ENCODE measurements at regions not wholly inside any gene's neighbourhood (a gene's known extent, or its start where the extent isn't known, plus 50 kb on each side); places are given as distances from the start of the nearest gene placed in this dataset.

- 0 out of 2 replicates have a peak, but pooled peaks cover 4% of the 10 kb centered on the region for H3K9me3 ChIP-seq (ENCODE audit: insufficient read depth, low read depth)
- BruUV-seq (replicated peaks), result no TSS peak
- no peaks in the 10 kb centered on the region for H4K20me1 ChIP-seq (ENCODE audit: insufficient read depth)
- no peaks in the 10 kb centered on the region for H3K36me3 ChIP-seq (ENCODE audit: low read depth)
- no peaks in the 10 kb centered on the region for H3K27me3 ChIP-seq (ENCODE audit: insufficient read depth, low read depth)
- no peak for DNase-seq
- no peaks in the 10 kb centered on the region for H3K79me2 ChIP-seq (ENCODE audit: low read depth)
- H3K4me1 ChIP-seq (replicated peaks; ENCODE audit: insufficient read depth), result no peaks in the 10 kb centered on the region
- no peaks in the 10 kb centered on the region for H3K9me2 ChIP-seq (ENCODE audit: insufficient read depth)
- no peak overlapping the region for H3K27ac ChIP-seq
- H3F3A ChIP-seq (ENCODE audit: insufficient read depth, low read depth), result no peaks in the 10 kb centered on the region
- TF ChIP-seq CTCF (conservative IDR thresholded peaks at IDR 0.05) (no peak), EZH2 (IDR thresholded peaks at IDR 0.05; ENCODE audit: low read depth) (no peak)
- intact Hi-C loops (cut with micrococcal nuclease; ENCODE audit: unreplicated experiment), result no loop called here
- H2AFZ ChIP-seq, result no peak overlapping the region
- H3K4me2 ChIP-seq, result no peak overlapping the region
- ChIA-PET POLR2A (ENCODE audit: unreplicated experiment) (no interaction called here), CTCF (no interaction called here)
- H3K4me3 ChIP-seq, result no peak overlapping the region
Observed at GRCh38 chr1:239785576-239785975, 306.1 kb upstream of the FMN2 start.

GRCh38 chr1:239786464-239786863, 305.2 kb upstream of the FMN2 start:
- Histone ChIP-seq H3K27me3 (ENCODE audit: insufficient read depth, low read depth) (no peaks in the 10 kb centered on the region), H4K20me1 (ENCODE audit: insufficient read depth) (no peaks in the 10 kb centered on the region), H3K79me2 (ENCODE audit: low read depth) (no peaks in the 10 kb centered on the region), H3K4me2 (no peak overlapping the region), H3K4me1 (replicated peaks; ENCODE audit: insufficient read depth) (no peaks in the 10 kb centered on the region), H3F3A (ENCODE audit: insufficient read depth, low read depth) (no peaks in the 10 kb centered on the region), H3K36me3 (ENCODE audit: low read depth) (no peaks in the 10 kb centered on the region), H3K27ac (no peak overlapping the region), H3K4me3 (no peak overlapping the region), H3K9me3 (ENCODE audit: insufficient read depth, low read depth) (0 out of 2 replicates have a peak, but pooled peaks cover 4% of the 10 kb centered on the region), H2AFZ (no peak overlapping the region), H3K9me2 (ENCODE audit: insufficient read depth) (no peaks in the 10 kb centered on the region)
- TF ChIP-seq EZH2 (IDR thresholded peaks at IDR 0.05; ENCODE audit: low read depth) (no peak), CTCF (conservative IDR thresholded peaks at IDR 0.05) (no peak)
- intact Hi-C loops (cut with micrococcal nuclease; ENCODE audit: unreplicated experiment), result no loop called here
- POLR2A ChIA-PET (ENCODE audit: unreplicated experiment), result no interaction called here
- CTCF ChIA-PET, result no interaction called here
- no TSS peak for BruUV-seq (replicated peaks)
- DNase-seq, result no peak

GRCh38 chr1:239792157-239792556, 299.5 kb upstream of the FMN2 start:
- no peaks in the 10 kb centered on the region for H3F3A ChIP-seq (ENCODE audit: insufficient read depth, low read depth)
- H3K27me3 ChIP-seq (ENCODE audit: insufficient read depth, low read depth), result no peaks in the 10 kb centered on the region
- H3K36me3 ChIP-seq (ENCODE audit: low read depth), result no peaks in the 10 kb centered on the region
- no peak for DNase-seq
- BruUV-seq (replicated peaks), result no TSS peak
- H3K27ac ChIP-seq, result no peak overlapping the region
- CTCF ChIA-PET, result no interaction called here
- H2AFZ ChIP-seq, result no peak overlapping the region
- no peak overlapping the region for H3K4me2 ChIP-seq
- TF ChIP-seq CTCF (conservative IDR thresholded peaks at IDR 0.05) (no peak), EZH2 (IDR thresholded peaks at IDR 0.05; ENCODE audit: low read depth) (no peak)
- no peaks in the 10 kb centered on the region for H3K9me2 ChIP-seq (ENCODE audit: insufficient read depth)
- H3K4me1 ChIP-seq (replicated peaks; ENCODE audit: insufficient read depth), result no peaks in the 10 kb centered on the region
- no peaks in the 10 kb centered on the region for H3K9me3 ChIP-seq (ENCODE audit: insufficient read depth, low read depth)
- POLR2A ChIA-PET (ENCODE audit: unreplicated experiment), result no interaction called here
- no peaks in the 10 kb centered on the region for H3K79me2 ChIP-seq (ENCODE audit: low read depth)
- no peaks in the 10 kb centered on the region for H4K20me1 ChIP-seq (ENCODE audit: insufficient read depth)
- intact Hi-C loops (cut with micrococcal nuclease; ENCODE audit: unreplicated experiment), result loop anchor here (2.0 kb wide), 1 partner anchor 107 kb away; no protein-coding TSS in a partner anchor
- H3K4me3 ChIP-seq, result no peak overlapping the region

Measured in PC-9 (cell line).